ENCODE measurements at regions not wholly inside any gene's neighbourhood (a gene's known extent, or its start where the extent isn't known, plus 50 kb on each side); places are given as distances from the start of the nearest gene placed in this dataset.

DNA sequence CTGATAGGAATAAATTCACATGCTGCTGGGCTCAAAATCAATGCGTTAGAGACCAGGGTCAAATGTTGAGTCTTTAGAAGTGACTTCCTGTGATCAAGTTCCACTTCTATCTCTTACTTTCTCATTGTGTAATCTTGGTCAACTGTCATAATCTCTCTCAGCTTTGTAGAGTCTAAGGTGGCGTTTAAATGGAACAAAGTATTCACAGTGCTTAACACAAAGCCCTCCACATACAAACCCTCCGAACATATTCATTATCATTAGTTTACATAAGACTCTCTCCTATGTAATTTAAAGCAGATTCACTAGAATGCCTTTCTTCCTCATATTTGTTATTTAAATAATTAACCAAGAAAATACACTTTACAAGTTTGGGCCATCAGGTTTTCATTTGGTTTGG lies 1044.1 kb downstream of the EFNB2 start:
- no peak overlapping the region for H3K23ac ChIP-seq (ENCODE audit: insufficient read length)
- POLR2A ChIA-PET (ENCODE audit: partially characterized antibody), result no interaction called here
- no peaks in the 10 kb centered on the region for H4K20me1 ChIP-seq (replicated peaks in 1 of 2; ENCODE audit: control insufficient read depth in 1 of 2, insufficient read depth in 2 of 2, low read length in 2 of 2)
- H3K36me3 ChIP-seq (ENCODE audit: control insufficient read depth in 2 of 4, insufficient read depth in 4 of 4, low read length in 3 of 4), result no peaks in the 10 kb centered on the region
- no peaks in the 10 kb centered on the region for H3K27me3 ChIP-seq (replicated peaks in 1 of 4; ENCODE audit: control insufficient read depth in 3 of 4, extremely low read depth in 1 of 4, insufficient read depth in 3 of 4, low read length in 3 of 4)
- no peak overlapping the region for H4K91ac ChIP-seq (replicated peaks; ENCODE audit: insufficient read length, low read length)
- no peak overlapping the region for H3K18ac ChIP-seq (ENCODE audit: extremely low read depth, low read length)
- H3K79me1 ChIP-seq (ENCODE audit: low read depth, low read length), result no peaks in the 10 kb centered on the region
- H3K79me2 ChIP-seq (ENCODE audit: control insufficient read depth in 1 of 2, insufficient read depth in 2 of 2, low read length in 2 of 2), result no peaks in the 10 kb centered on the region
- H3K9me3 ChIP-seq (ENCODE audit: insufficient read depth in 2 of 2, low read depth in 1 of 2, low read length in 1 of 2), result no peaks in the 10 kb centered on the region
- no peak overlapping the region for H2AK5ac ChIP-seq (ENCODE audit: low read depth, low read length)
- no peak overlapping the region for H3K9ac ChIP-seq (replicated peaks in 1 of 4; ENCODE audit: extremely low read depth in 1 of 4, low read depth in 3 of 4, low read length in 3 of 4)
- H2BK120ac ChIP-seq (replicated peaks; ENCODE audit: low read depth, low read length), result no peak overlapping the region
- no peak overlapping the region for H4K8ac ChIP-seq (ENCODE audit: extremely low read depth, insufficient read depth, low read length)
- H3K4ac ChIP-seq (replicated peaks; ENCODE audit: insufficient read length, low read depth, low read length), result no peak overlapping the region
- CTCF ChIA-PET (ENCODE audit: partially characterized antibody), result interaction anchor here (1.9 kb wide), 1 partner anchor 15 kb away, joined by 6 read pairs; no protein-coding TSS in a partner anchor
- no peak overlapping the region for H3K4me2 ChIP-seq (ENCODE audit: insufficient read depth in 1 of 2, low read depth in 2 of 2, low read length in 2 of 2)
- no peak overlapping the region for H3K14ac ChIP-seq (ENCODE audit: insufficient read length)
- H3K23me2 ChIP-seq (ENCODE audit: low read depth, low read length), result no peaks in the 10 kb centered on the region
- H3K56ac ChIP-seq (replicated peaks; ENCODE audit: insufficient read length, low read depth, low read length), result no peak overlapping the region
- no peak overlapping the region for H3K4me3 ChIP-seq (ENCODE audit: extremely low read depth in 1 of 4, insufficient read depth in 2 of 4, low read depth in 3 of 4, low read length in 4 of 4)
- H4K5ac ChIP-seq (ENCODE audit: insufficient read length, low read depth, low read length), result no peak overlapping the region
- FAIRE-seq, result no peak
- no peak overlapping the region for H2BK12ac ChIP-seq (ENCODE audit: low read depth, low read length)
- no peak overlapping the region for H2AFZ ChIP-seq (ENCODE audit: low read length)
- H3K27ac ChIP-seq (ENCODE audit: low read depth, low read length), result no peak overlapping the region
- no peak overlapping the region for H2BK5ac ChIP-seq (ENCODE audit: low read depth, low read length)
- WGBS, 2 experiments (ENCODE audit: extremely low coverage in 1 of 2, insufficient coverage in 1 of 2, insufficient read length in 1 of 2, insufficient replicate concordance in 2 of 2, low coverage in 1 of 2, low lambda C conversion rate in 2 of 2, missing lambda C conversion rate in 1 of 2), result 53% methylated on average over 3 of the region's 3 CpGs; no CpG with 5 or more reads in 1 of the 2 experiments
- no peak for DNase-seq (ENCODE audit: low read depth in 1 of 2, low spot score in 2 of 2)
- H2BK15ac ChIP-seq (ENCODE audit: low read length), result no peak overlapping the region
- peaks cover 0 to 3% (median 0%) of the 10 kb centered on the region in 4 experiments; a peak in 1 of 7 replicates for H3K4me1 ChIP-seq (replicated peaks in 1 of 4; ENCODE audit: control insufficient read depth in 3 of 4, insufficient read depth in 4 of 4, low read length in 3 of 4)
- no peak overlapping the region for H2BK20ac ChIP-seq (ENCODE audit: low read length)
- TF ChIP-seq RAD21 (IDR thresholded peaks at IDR 0.05 in 1 of 2, conservative IDR thresholded peaks at IDR 0.05 in 1 of 2; ENCODE audit: low read depth in 2 of 2, low read length in 2 of 2) (no peak), RFX5 (IDR thresholded peaks at IDR 0.05; ENCODE audit: borderline replicate concordance, low read depth, low read length) (no peak), CREB1 (IDR thresholded peaks at IDR 0.05) (no peak), CHD1 (IDR thresholded peaks at IDR 0.05; ENCODE audit: low read depth, low read length) (no peak), PHF8 (conservative IDR thresholded peaks at IDR 0.05; ENCODE audit: low read depth, low read length) (no peak), MAFK (IDR thresholded peaks at IDR 0.05; ENCODE audit: low read depth, low read length) (no peak), SP1 (IDR thresholded peaks at IDR 0.05; ENCODE audit: low read depth, low read length) (no peak), SIRT6 (IDR thresholded peaks at IDR 0.05; ENCODE audit: low read length) (no peak), EGR1 (IDR thresholded peaks at IDR 0.05; ENCODE audit: borderline replicate concordance, low read depth, low read length) (no peak), EZH2 (IDR thresholded peaks at IDR 0.05; ENCODE audit: low read depth, low read length, severe bottlenecking) (no peak), SIX5 (IDR thresholded peaks at IDR 0.05; ENCODE audit: low read depth, low read length) (no peak), POU5F1 (IDR thresholded peaks at IDR 0.05; ENCODE audit: low read depth, low read length) (no peak), NRF1 (IDR thresholded peaks at IDR 0.05; ENCODE audit: low read depth, low read length) (no peak), HDAC6 (IDR thresholded peaks at IDR 0.05; ENCODE audit: low read depth, low read length) (no peak), RBBP5 (IDR thresholded peaks at IDR 0.05; ENCODE audit: borderline replicate concordance, low read depth, low read length) (no peak)
- TF ChIP-seq, protein P1, sequence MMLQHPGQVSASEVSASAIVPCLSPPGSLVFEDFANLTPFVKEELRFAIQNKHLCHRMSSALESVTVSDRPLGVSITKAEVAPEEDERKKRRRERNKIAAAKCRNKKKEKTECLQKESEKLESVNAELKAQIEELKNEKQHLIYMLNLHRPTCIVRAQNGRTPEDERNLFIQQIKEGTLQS (IDR thresholded peaks at IDR 0.05; ENCODE audit: insufficient read depth, low read depth, low read length), result no peak
